ENCODE measurements at regions not wholly inside any gene's neighbourhood (a gene's known extent, or its start where the extent isn't known, plus 50 kb on each side); places are given as distances from the start of the nearest gene placed in this dataset.

DNA sequence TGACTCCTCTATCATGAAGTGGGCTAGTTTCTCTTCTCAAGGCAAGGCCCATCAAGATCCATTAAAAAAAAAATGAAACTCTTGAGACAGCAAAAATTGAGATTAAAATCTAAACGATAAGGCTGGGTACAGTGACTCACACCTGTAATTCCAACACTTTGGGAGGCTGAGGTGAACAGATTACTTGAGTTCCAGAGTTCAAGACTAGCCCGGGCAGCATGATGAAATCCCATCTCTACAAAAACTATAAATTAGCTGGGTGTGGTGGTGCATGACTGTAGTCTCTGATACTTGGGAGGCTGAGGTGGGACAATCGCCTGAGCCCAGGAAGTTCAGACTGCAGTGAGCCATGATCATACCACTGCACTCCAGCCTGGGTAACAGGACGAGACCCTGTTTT lies 226.5 kb upstream of the SOX5 start:
- no peak for DNase-seq (ENCODE audit: low read depth in 4 of 4, low spot score in 1 of 4)

GRCh38 chr12:24175284-24175683 lies 225.8 kb upstream of the SOX5 start:
- no peak for DNase-seq (ENCODE audit: low read depth in 4 of 4, low spot score in 1 of 4)

- no peak for DNase-seq (ENCODE audit: low read depth in 4 of 4, low spot score in 1 of 4)
Measured at GRCh38 chr12:24173067-24173466, 223.6 kb upstream of the SOX5 start.

GRCh38 chr12:24172773-24173066 lies 223.2 kb upstream of the SOX5 start:
- no peak for DNase-seq (ENCODE audit: low read depth in 4 of 4, low spot score in 1 of 4)

GRCh38 chr12:24172031-24172772 lies 222.7 kb upstream of the SOX5 start:
- no peak for DNase-seq (ENCODE audit: low read depth in 4 of 4, low spot score in 1 of 4)

- no peak for DNase-seq (ENCODE audit: low read depth in 4 of 4, low spot score in 1 of 4)
Measured at GRCh38 chr12:24155042-24155441, 205.6 kb upstream of the SOX5 start.

DNA sequence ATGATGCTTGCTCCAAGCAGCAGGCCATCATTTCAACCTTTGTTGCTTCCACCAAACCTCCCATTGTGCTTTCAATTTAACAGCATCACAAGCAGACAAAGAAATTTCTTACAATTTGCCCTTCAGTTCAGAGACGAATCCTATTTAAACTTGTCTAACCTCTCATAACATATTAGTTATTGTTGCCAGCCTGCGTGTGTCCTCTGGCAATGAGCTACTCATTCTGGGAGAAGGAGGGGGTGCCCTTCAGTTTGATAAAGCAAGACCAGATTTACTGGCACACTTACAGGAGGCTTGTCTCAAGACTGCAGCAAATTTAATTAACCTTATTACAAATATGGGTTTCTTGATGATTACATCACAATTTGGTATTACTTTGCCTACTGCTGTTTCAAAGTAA lies 203.6 kb upstream of the SOX5 start:
- DNase-seq (ENCODE audit: low read depth in 4 of 4, low spot score in 1 of 4), result no peak

- DNase-seq (ENCODE audit: low read depth in 4 of 4, low spot score in 1 of 4), result no peak
Measured at GRCh38 chr12:24152270-24152669, 202.8 kb upstream of the SOX5 start.

DNA sequence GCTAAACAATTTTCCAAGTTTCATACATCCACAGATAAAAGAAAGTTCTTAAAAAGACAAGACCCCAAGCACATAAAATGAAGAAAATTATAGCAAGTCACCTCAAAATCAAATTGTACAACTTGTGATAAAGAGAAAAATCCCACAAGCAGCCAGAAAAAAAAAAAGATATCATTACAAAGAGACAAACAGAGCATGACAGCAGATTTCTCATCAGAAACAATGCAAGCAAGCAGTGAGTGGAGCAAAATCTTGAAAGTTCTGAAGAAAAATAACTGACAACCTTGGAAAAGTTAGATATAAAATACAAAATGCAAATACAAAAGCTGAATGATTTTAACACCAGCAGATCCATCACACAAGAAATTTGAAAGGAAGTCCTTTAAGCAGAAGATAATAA lies 194.5 kb upstream of the SOX5 start:
- no peak for DNase-seq (ENCODE audit: low read depth in 4 of 4, low spot score in 1 of 4)

DNA sequence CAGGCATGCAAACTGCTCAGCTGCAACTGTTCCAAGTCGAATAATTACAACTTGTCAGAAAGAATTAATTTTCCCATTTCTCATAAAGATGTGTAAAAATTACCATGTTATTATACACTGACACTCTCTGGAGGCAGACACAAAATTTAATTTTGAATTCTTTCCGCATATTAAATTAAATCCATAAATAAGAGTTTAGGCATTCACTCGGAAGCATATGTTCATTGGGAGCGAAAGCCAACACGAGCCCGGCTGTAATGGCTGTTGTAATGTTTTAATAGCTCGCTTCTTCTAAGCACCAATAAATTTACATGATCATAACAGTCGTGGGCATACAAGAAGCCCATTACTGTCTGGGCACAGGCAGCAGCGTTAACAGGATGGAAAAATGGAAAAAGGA lies 189.6 kb upstream of the SOX5 start:
- DNase-seq (ENCODE audit: low read depth in 4 of 4, low spot score in 1 of 4), result no peak

GRCh38 chr12:24138041-24138440 lies 188.6 kb upstream of the SOX5 start:
- DNase-seq (ENCODE audit: low read depth in 4 of 4, low spot score in 1 of 4), result no peak

GRCh38 chr12:24135158-24135850 lies 185.8 kb upstream of the SOX5 start:
- DNase-seq (ENCODE audit: low read depth in 4 of 4, low spot score in 1 of 4), result no peak

GRCh38 chr12:24134092-24134491 lies 184.6 kb upstream of the SOX5 start:
- no peak for DNase-seq (ENCODE audit: low read depth in 4 of 4, low spot score in 1 of 4)

DNA sequence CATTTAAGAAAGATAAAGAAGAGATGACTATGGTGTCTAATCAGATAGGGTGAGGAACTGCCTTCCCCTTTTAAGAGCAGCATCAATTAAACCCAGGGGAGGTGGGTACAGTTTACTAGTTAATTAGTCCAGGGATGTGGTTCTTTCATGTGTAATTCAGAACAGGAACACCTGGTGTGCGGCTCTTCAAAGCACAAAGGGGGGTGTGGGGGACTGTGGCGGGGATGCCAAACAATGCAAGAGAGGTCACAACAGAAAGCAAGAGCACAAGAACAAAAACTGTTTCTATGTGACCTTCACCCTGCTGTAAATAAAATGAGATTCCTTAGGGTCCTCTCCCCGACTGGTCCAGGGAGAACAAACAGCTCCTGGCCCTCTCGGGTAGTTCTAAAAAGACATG lies 183.9 kb upstream of the SOX5 start:
- no peak for DNase-seq (ENCODE audit: low read depth in 4 of 4, low spot score in 1 of 4)

GRCh38 chr12:24127919-24128721 lies 178.7 kb upstream of the SOX5 start:
- DNase-seq (ENCODE audit: low read depth in 4 of 4, low spot score in 1 of 4), result no peak

DNA sequence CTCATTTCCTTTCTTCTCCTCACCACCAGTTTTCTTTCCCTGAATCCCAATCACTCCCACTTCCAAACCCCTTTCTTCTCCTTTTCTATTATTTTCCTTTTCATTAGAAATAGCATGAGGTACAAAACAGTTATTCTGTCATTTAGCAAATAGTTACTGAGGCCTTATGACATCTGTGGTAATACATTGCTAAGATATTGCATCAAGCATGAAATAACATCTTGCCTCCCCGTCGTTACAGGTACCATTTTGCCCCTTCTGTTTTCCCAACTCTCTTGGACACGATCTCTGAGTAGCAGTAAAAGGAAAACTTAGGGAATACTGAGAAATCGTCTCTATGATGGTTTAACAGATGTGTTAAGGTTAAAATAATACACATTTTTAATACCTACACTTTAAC lies 175.8 kb upstream of the SOX5 start:
- DNase-seq (ENCODE audit: low read depth in 4 of 4, low spot score in 1 of 4), result no peak

DNA sequence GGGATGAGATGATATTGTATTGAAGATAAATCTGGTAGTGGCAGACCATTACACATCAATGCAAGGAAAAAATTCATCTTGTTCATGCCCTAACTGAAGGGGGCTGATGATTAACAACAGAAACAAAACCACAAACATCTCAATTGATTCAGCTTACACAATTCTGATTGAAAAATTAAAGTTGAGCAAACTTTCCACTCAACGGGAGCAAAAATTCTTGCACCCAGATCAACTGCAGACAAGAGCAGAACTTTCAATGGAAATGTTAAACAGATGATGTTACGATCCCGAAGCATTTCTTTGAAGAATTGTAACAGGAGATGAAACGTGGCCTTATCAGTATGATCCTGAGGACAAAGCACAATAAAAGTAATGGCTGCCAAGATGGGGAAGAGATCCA lies 172.4 kb upstream of the SOX5 start:
- no peak for DNase-seq (ENCODE audit: low read depth in 4 of 4, low spot score in 1 of 4)

- DNase-seq (ENCODE audit: low read depth in 4 of 4, low spot score in 1 of 4), result no peak
Measured at GRCh38 chr12:24118668-24119067, 169.2 kb upstream of the SOX5 start.

GRCh38 chr12:24116548-24116947 lies 167.1 kb upstream of the SOX5 start:
- DNase-seq (ENCODE audit: low read depth in 4 of 4, low spot score in 1 of 4), result no peak

DNA sequence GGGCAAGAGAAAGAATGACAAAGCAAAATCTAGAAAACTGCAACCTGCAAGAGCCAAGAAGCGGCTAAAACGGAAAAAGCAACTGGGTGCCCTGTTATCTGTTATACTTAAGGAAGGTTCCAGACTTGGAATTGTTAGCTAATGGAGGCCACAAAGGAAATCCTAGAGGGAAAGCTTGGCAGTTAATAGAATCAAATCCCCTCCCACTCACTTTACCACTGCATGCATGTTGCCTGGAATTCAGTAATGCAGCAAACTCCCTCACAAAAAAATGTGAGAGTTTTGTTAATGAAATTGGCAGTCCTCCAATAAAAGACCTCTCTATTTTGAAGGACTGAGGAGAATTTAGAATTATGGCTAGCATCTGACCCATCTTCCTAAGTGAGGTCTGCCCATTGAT lies 164.2 kb upstream of the SOX5 start:
- no peak for DNase-seq (ENCODE audit: low read depth in 4 of 4, low spot score in 1 of 4)

DNA sequence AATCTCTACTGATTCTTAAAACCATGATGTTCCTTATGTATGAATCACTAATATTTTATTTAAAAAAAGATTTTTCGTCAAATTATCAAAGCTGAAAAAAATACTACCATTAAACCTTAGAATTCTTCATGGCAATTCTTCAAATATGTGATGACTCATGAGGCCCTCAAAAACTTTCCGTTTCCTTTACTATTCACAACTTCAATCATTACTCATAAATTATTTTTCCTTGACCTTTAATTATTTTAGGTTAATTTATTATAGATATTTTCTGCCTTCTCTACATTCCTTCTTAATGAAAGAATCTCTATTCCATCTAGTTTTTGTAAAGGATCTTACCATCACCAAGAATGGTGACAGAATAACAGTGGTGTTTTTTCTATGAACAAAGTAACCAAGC lies 162.1 kb upstream of the SOX5 start:
- no peak for DNase-seq (ENCODE audit: low read depth in 4 of 4, low spot score in 1 of 4)

- DNase-seq (ENCODE audit: low read depth in 4 of 4, low spot score in 1 of 4), result no peak
Measured at GRCh38 chr12:24111086-24111485, 161.6 kb upstream of the SOX5 start.

Measured in stimulated activated CD4-positive, alpha-beta T cell treated with anti-CD3 and anti-CD28 coated beads, Interleukin-1b, Interleukin-23, amount 100 ng/mL, for 24 hours (primary cell).